Stimulated activated effector memory CD8-positive, alpha-beta T cell treated with anti-CD3 and anti-CD28 coated beads, Interleukin-12 subunit alpha, Interleukin-12 subunit beta, amount 100 ng/mL, for 72 hours (primary cell): ENCODE measurements at regions not wholly inside any gene's neighbourhood (a gene's known extent, or its start where the extent isn't known, plus 50 kb on each side); places are given as distances from the start of the nearest gene placed in this dataset.
"Not testable (repeated sequence)": the region's sequence is repeated elsewhere in the genome, so short reads cannot be mapped to it uniquely, and the experiment has no call there.

Source experiments
- ATAC-seq: fragments of 150-1000 bp; cut with Tn5 transposase; 2 replicates; pipeline ENCODE4 v1.10.0; 2021
- DNase-seq, 2 donors: peaks; one replicate each; pipeline ENCODE4 v3.0.0; 2021 to 2022; ENCODE audit warnings: low spot score in 2 of 2
- H3K27ac Mint-ChIP-seq: one replicate; pipeline ENCODE4 v1.8.0; 2022; ENCODE audit warnings: mild to moderate bottlenecking, mixed read lengths
- H3K36me3 Mint-ChIP-seq: one replicate; pipeline ENCODE4 v1.8.0; 2022; ENCODE audit warnings: mild to moderate bottlenecking, mixed read lengths
- H3K4me1 Mint-ChIP-seq: one replicate; pipeline ENCODE4 v1.8.0; 2022; ENCODE audit warnings: mixed read lengths
- H3K4me3 Mint-ChIP-seq: one replicate; pipeline ENCODE4 v1.8.0; 2022; ENCODE audit warnings: mild to moderate bottlenecking, mixed read lengths
- H3K9me3 Mint-ChIP-seq: one replicate; pipeline ENCODE4 v1.8.0; 2022; ENCODE audit warnings: mixed read lengths

- not testable (repeated sequence) for H3K4me1 Mint-ChIP-seq, H3K27ac Mint-ChIP-seq, DNase-seq, H3K4me3 Mint-ChIP-seq, H3K9me3 Mint-ChIP-seq, H3K36me3 Mint-ChIP-seq
- peak; percentile 81 for ATAC-seq
These were observed 160.4 kb upstream of the ZNF658 start for GRCh38 chr9:66740136-66740535.

GRCh38 chr9:66745846-66746245 is 154.7 kb upstream of the ZNF658 start:
- H3K36me3 Mint-ChIP-seq, H3K4me3 Mint-ChIP-seq, ATAC-seq, H3K27ac Mint-ChIP-seq, H3K9me3 Mint-ChIP-seq, DNase-seq, H3K4me1 Mint-ChIP-seq: not testable (repeated sequence)

GRCh38 chr9:66752324-66752923 is 148.1 kb upstream of the ZNF658 start:
- H3K4me3 Mint-ChIP-seq, ATAC-seq, H3K9me3 Mint-ChIP-seq, H3K4me1 Mint-ChIP-seq, H3K27ac Mint-ChIP-seq, DNase-seq, H3K36me3 Mint-ChIP-seq: not testable (repeated sequence)

GRCh38 chr9:66759825-66760492 is 140.6 kb upstream of the ZNF658 start:
- not testable (repeated sequence) for H3K9me3 Mint-ChIP-seq, ATAC-seq, DNase-seq, H3K36me3 Mint-ChIP-seq, H3K4me3 Mint-ChIP-seq, H3K4me1 Mint-ChIP-seq, H3K27ac Mint-ChIP-seq

- H3K36me3 Mint-ChIP-seq, DNase-seq, H3K4me1 Mint-ChIP-seq, H3K4me3 Mint-ChIP-seq, H3K27ac Mint-ChIP-seq, H3K9me3 Mint-ChIP-seq: not testable (repeated sequence)
- ATAC-seq = peak; percentile 89
These were observed 135.6 kb upstream of the ZNF658 start for GRCh38 chr9:66764799-66765493.

- not testable (repeated sequence) for ATAC-seq, H3K4me3 Mint-ChIP-seq, H3K36me3 Mint-ChIP-seq, DNase-seq, H3K9me3 Mint-ChIP-seq, H3K27ac Mint-ChIP-seq, H3K4me1 Mint-ChIP-seq
These were observed 135.0 kb upstream of the ZNF658 start for GRCh38 chr9:66765531-66765930.

- H3K27ac Mint-ChIP-seq, ATAC-seq, H3K36me3 Mint-ChIP-seq, H3K9me3 Mint-ChIP-seq, H3K4me1 Mint-ChIP-seq, DNase-seq, H3K4me3 Mint-ChIP-seq: not testable (repeated sequence)
These were observed 129.0 kb upstream of the ZNF658 start for GRCh38 chr9:66771504-66771903.

GRCh38 chr9:66774618-66775017 is 125.9 kb upstream of the ZNF658 start:
- not testable (repeated sequence) for H3K4me3 Mint-ChIP-seq, H3K9me3 Mint-ChIP-seq, ATAC-seq, H3K36me3 Mint-ChIP-seq, H3K4me1 Mint-ChIP-seq, H3K27ac Mint-ChIP-seq, DNase-seq

- not testable (repeated sequence) for H3K36me3 Mint-ChIP-seq, ATAC-seq, H3K27ac Mint-ChIP-seq, H3K4me3 Mint-ChIP-seq, H3K4me1 Mint-ChIP-seq, H3K9me3 Mint-ChIP-seq, DNase-seq
These were observed 120.4 kb upstream of the ZNF658 start for GRCh38 chr9:66779944-66780661.

GRCh38 chr9:66781240-66781639 is 119.3 kb upstream of the ZNF658 start:
- not testable (repeated sequence) for ATAC-seq, H3K36me3 Mint-ChIP-seq

GRCh38 chr9:66782010-66782409 is 118.5 kb upstream of the ZNF658 start:
- H3K36me3 Mint-ChIP-seq, H3K4me1 Mint-ChIP-seq, ATAC-seq, H3K27ac Mint-ChIP-seq, H3K9me3 Mint-ChIP-seq, DNase-seq, H3K4me3 Mint-ChIP-seq: not testable (repeated sequence)

More at GRCh38 chr9:66781240-66781639, 119.3 kb upstream of the ZNF658 start:
- not testable (repeated sequence) for H3K27ac Mint-ChIP-seq, H3K9me3 Mint-ChIP-seq, H3K4me1 Mint-ChIP-seq, H3K4me3 Mint-ChIP-seq, DNase-seq

GRCh38 chr9:66785603-66786002 is 114.9 kb upstream of the ZNF658 start:
- not testable (repeated sequence) for H3K36me3 Mint-ChIP-seq, H3K4me1 Mint-ChIP-seq, H3K9me3 Mint-ChIP-seq, H3K4me3 Mint-ChIP-seq, ATAC-seq, DNase-seq, H3K27ac Mint-ChIP-seq

GRCh38 chr9:66791092-66791750 is 109.3 kb upstream of the ZNF658 start:
- H3K27ac Mint-ChIP-seq, H3K36me3 Mint-ChIP-seq, ATAC-seq, DNase-seq, H3K4me1 Mint-ChIP-seq, H3K4me3 Mint-ChIP-seq, H3K9me3 Mint-ChIP-seq: not testable (repeated sequence)

GRCh38 chr9:66794769-66795168 is 105.8 kb upstream of the ZNF658 start:
- H3K36me3 Mint-ChIP-seq, H3K9me3 Mint-ChIP-seq, DNase-seq, H3K4me1 Mint-ChIP-seq, H3K27ac Mint-ChIP-seq, H3K4me3 Mint-ChIP-seq, ATAC-seq: not testable (repeated sequence)
